PC-3 (cell line): ENCODE measurements at regions not wholly inside any gene's neighbourhood (a gene's known extent, or its start where the extent isn't known, plus 50 kb on each side); places are given as distances from the start of the nearest gene placed in this dataset.

Experiments
- ATAC-seq: fragments of 200-7000 bp; cut with Tn5 transposase; 2 replicates; pipeline ENCODE4 v1.9.1; 2020; ENCODE audit warnings: mild to moderate bottlenecking, moderate library complexity
- BruUV-seq: library from RNA; stranded (reverse); fragments of 400-500 nt; replicated peaks from 2 replicates; lab custom pipeline; 2021; lab: Mats Ljungman, UMichigan
- CTCF ChIA-PET: fragments of 300-600 bp; sonication (Branson Sonifier 250); formaldehyde crosslinking; loops from one replicate; lab custom pipeline; 2022; ENCODE audit warnings: antibody characterized with exemption; lab: Charles Lee
- POLR2A ChIA-PET: fragments of 300-600 bp; sonication (Branson Sonifier 250); formaldehyde crosslinking; loops from one replicate; lab custom pipeline; 2022; ENCODE audit warnings: antibody characterized with exemption; ENCODE audit not compliant: unreplicated experiment; lab: Charles Lee
- DNase-seq: peaks from one replicate; pipeline ENCODE4 v3.0.0-alpha.2; 2015
- H2AFZ ChIP-seq: fragments of 300-600 bp; sonication (generic); 2 replicates; pipeline ENCODE4 v1.6.0; 2016; ENCODE audit warnings: antibody characterized with exemption, low read length
- H3F3A ChIP-seq: fragments of 300-600 bp; sonication (generic); one replicate; pipeline ENCODE4 v1.6.0; 2017; ENCODE audit warnings: antibody characterized with exemption, low read length, control low read depth, mild to moderate bottlenecking; ENCODE audit not compliant: unreplicated experiment
- H3K27ac ChIP-seq: fragments of 300-600 bp; sonication (generic); 2 replicates; pipeline ENCODE4 v1.5.1; 2016; ENCODE audit warnings: mild to moderate bottlenecking, low read length
- H3K27me3 ChIP-seq: fragments of 300-600 bp; sonication (generic); 2 replicates; pipeline ENCODE4 v1.6.1; 2016; ENCODE audit warnings: low read length, mixed read lengths
- H3K36me3 ChIP-seq: fragments of 300-600 bp; sonication (generic); 2 replicates; pipeline ENCODE4 v1.6.1; 2016; ENCODE audit warnings: low read depth, mixed run types, low read length, mixed read lengths
- H3K4me1 ChIP-seq: fragments of 300-600 bp; sonication (generic); 2 replicates; pipeline ENCODE4 v1.5.1; 2016; ENCODE audit warnings: low read length; ENCODE audit not compliant: insufficient read depth
- H3K4me2 ChIP-seq: fragments of 300-600 bp; sonication (generic); 2 replicates; pipeline ENCODE4 v1.6.0; 2016; ENCODE audit warnings: low read length
- H3K4me3 ChIP-seq: fragments of 300-600 bp; sonication (generic); 2 replicates; pipeline ENCODE4 v1.5.1; 2016; ENCODE audit warnings: mild to moderate bottlenecking, low read length, mixed read lengths
- H3K79me2 ChIP-seq: fragments of 300-600 bp; sonication (generic); 2 replicates; pipeline ENCODE4 v1.6.1; 2017; ENCODE audit warnings: low read length, mixed read lengths
- H3K9ac ChIP-seq: fragments of 300-600 bp; sonication (generic); 2 replicates; pipeline ENCODE4 v1.6.0; 2016; ENCODE audit warnings: mild to moderate bottlenecking, low read length
- H3K9me2 ChIP-seq: fragments of 300-600 bp; sonication (generic); replicated peaks from 2 replicates; pipeline ENCODE4 v1.6.1; 2016; ENCODE audit warnings: mixed run types, low read length, mixed read lengths
- H3K9me3 ChIP-seq: fragments of 300-600 bp; sonication (generic); 2 replicates; pipeline ENCODE4 v1.6.1; 2016; ENCODE audit warnings: low read length, mixed read lengths
- H4K20me1 ChIP-seq: fragments of 300-600 bp; sonication (generic); 2 replicates; pipeline ENCODE4 v1.6.1; 2016; ENCODE audit warnings: low read length, mixed read lengths
- CTCF ChIP-seq: fragments of 300-600 bp; sonication (generic); conservative IDR thresholded peaks from 2 replicates; pipeline ENCODE4 v1.5.1; 2017; ENCODE audit warnings: antibody characterized with exemption, low read depth, mild to moderate bottlenecking, low read length
- EZH2 ChIP-seq: fragments of 300-600 bp; sonication (generic); IDR thresholded peaks from one replicate; pipeline ENCODE4 v1.6.1; 2017; ENCODE audit warnings: antibody characterized with exemption, mild to moderate bottlenecking, low read length; ENCODE audit not compliant: unreplicated experiment
- EZH2phosphoT487 ChIP-seq: fragments of 300-600 bp; sonication (generic); IDR thresholded peaks from 2 replicates; pipeline ENCODE4 v1.6.1; 2018; ENCODE audit warnings: mild to moderate bottlenecking, antibody characterized with exemption, low read length, borderline replicate concordance
- intact Hi-C: fragments of 100-400 bp; cut with micrococcal nuclease; formaldehyde crosslinking; loops from 2 replicates; pipeline ENCODE4 v1.9.0; 2023

- Histone ChIP-seq H3K36me3 (no peaks in the 10 kb centered on the region), H3K27me3 (peaks cover 45% of the 10 kb centered on the region), H2AFZ (no peak overlapping the region), H3K9me3 (no peaks in the 10 kb centered on the region), H3K9ac (no peak overlapping the region), H3K79me2 (no peaks in the 10 kb centered on the region), H3F3A (no peaks in the 10 kb centered on the region), H3K4me3 (no peak overlapping the region), H3K27ac (no peak overlapping the region), H3K4me2 (no peak overlapping the region), H4K20me1 (no peaks in the 10 kb centered on the region), H3K4me1 (no peaks in the 10 kb centered on the region), H3K9me2 (no peaks in the 10 kb centered on the region)
- intact Hi-C loops: no loop called here
- ATAC-seq: no peak
- POLR2A ChIA-PET: no interaction called here
- CTCF ChIA-PET: no interaction called here
- TF ChIP-seq EZH2phosphoT487: no peak
- TF ChIP-seq CTCF: no peak
- TF ChIP-seq EZH2: no peak
- no peak for DNase-seq
- no TSS peak for BruUV-seq
Measured at GRCh38 chr10:100620087-100620835, 84.5 kb downstream of the HIF1AN start.

GRCh38 chr10:100621360-100622205, 85.8 kb downstream of the HIF1AN start:
- ChIA-PET POLR2A (no interaction called here), CTCF (no interaction called here)
- no peak overlapping the region for H3K9ac ChIP-seq
- ATAC-seq (no peak), DNase-seq (no peak)
- H3K4me3 ChIP-seq: no peak overlapping the region
- H3K9me3 ChIP-seq: no peaks in the 10 kb centered on the region
- no peaks in the 10 kb centered on the region for H3K79me2 ChIP-seq
- intact Hi-C loops: no loop called here
- no peaks in the 10 kb centered on the region for H3K4me1 ChIP-seq
- no peak overlapping the region for H2AFZ ChIP-seq
- peaks cover 52% of the 10 kb centered on the region for H3K27me3 ChIP-seq
- no peaks in the 10 kb centered on the region for H3K9me2 ChIP-seq
- H3F3A ChIP-seq: no peaks in the 10 kb centered on the region
- TF ChIP-seq EZH2phosphoT487: no peak
- TF ChIP-seq CTCF: no peak
- TF ChIP-seq EZH2: no peak
- H3K27ac ChIP-seq: no peak overlapping the region
- BruUV-seq: no TSS peak
- H3K4me2 ChIP-seq: no peak overlapping the region
- no peaks in the 10 kb centered on the region for H4K20me1 ChIP-seq
- H3K36me3 ChIP-seq: no peaks in the 10 kb centered on the region
